ENCODE measurements at regions not wholly inside any gene's neighbourhood (a gene's known extent, or its start where the extent isn't known, plus 50 kb on each side); places are given as distances from the start of the nearest gene placed in this dataset.

DNA sequence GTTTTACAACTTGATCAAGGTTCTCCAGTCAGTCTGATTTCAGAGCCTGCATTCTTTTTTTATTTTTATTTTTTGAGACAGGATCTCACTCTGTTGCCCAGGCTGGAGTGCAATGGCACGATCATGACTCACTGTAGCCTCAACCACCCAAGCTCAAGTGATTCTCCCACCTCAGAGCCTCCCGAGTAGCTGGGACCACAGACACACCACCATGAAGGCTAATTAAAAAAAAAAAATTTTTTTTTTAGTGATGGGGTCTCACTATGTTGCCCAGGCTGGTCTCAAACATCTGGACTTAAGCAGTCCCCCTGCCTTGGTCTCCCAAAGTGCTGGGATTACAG is 117.2 kb upstream of the NAV2 start:
- no peak for DNase-seq

DNA sequence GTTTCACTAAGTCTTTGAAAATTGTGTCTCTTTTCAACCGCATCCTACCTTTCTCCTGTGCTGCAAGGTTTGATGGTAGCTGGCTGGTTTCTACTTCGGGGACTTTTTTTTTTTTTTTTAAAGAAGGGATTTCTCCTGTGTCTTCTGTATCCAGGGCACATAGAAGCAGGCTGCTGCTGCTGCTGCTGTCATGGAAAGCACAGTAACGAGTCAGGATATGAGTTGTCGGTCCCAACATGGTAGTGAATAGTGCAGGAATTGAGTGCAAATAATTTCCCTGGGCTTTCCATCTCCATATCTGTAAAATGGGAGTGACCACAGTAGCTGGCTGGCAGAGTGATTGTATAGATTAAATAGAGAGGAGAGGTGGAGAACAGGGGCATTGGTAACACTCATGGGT is 118.3 kb upstream of the NAV2 start:
- no peak for DNase-seq

- DNase-seq: no peak
Observed at GRCh38 chr11:19592842-19593241, 119.8 kb upstream of the NAV2 start.

DNA sequence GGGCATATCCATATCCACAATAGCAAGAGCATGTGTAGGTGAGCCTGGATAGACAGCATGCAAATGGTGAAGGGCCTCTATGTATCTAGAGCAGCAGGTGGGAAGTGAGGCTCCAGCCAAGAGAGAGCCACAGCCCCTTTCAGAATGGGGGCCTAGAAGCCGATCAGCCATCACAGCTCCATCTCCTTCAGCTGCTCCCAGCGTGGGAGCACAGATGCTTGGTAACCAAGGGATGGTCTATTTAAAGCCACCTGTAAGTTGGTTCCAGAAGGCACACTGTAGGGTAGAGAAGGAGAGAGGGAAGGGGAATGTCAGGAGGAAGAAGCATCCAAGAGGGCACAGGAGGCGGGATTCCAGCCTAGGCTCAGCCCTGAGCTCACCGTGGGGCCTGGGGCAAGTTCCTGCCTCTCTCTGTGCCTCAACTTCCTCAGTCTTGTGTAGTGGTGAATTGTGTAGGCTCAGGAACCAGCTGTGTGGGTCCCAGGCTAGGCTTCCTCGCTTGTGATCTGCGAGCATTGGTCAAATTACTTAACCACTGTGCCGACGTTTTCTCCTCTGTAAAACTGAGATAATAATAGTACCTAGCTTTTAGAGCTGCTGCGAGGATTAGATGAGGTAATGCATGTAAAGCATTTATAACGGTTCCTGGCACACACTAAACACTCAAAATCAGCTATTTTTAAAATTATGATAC is 122.9 kb upstream of the NAV2 start:
- DNase-seq: no peak

- DNase-seq: no peak
Observed at GRCh38 chr11:19587979-19588378, 124.7 kb upstream of the NAV2 start.

DNA sequence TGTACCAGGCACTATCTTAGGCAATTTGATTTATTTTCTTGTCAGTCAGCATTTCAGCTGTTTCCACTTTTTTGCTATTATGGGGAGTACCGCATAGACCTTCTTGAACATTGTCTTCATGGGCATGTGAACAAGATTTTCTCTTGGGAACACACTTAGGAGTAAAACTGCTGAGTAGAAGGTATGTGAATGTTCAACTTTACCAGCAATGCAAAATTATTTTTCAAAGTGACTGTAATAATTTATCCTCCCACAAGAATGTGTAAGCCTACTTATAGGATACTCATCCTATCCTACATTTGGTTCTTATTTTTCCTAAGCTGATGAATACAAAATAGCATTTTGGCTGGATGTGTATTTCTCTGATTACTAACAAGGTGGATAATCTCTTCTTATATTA is 132.0 kb upstream of the NAV2 start:
- DNase-seq: no peak

DNA sequence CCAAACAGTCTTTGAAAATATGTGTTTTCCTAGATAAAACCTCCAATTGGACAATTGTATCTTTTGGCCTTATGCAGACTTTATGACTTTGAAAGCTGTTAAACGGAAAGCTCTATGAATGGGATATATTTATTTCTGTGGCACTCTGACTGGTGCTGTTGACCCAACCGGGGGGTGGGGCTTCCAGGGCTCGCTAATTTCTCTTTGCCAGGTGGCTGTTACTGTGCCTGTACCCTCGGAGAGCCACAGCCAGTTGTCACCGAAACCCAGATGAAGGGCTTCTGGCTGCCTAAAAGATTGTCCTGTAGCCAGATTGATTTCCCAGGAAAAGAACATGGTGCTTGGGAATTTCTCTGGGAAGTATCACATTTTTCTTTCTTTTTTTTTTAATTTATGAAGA is 132.7 kb upstream of the NAV2 start:
- no peak for DNase-seq

GRCh38 chr11:19578871-19579270 is 133.8 kb upstream of the NAV2 start:
- DNase-seq: no peak

GRCh38 chr11:19577976-19578619 is 134.5 kb upstream of the NAV2 start:
- DNase-seq: no peak

- DNase-seq: no peak
Observed at GRCh38 chr11:19577391-19577975, 135.2 kb upstream of the NAV2 start.

DNA sequence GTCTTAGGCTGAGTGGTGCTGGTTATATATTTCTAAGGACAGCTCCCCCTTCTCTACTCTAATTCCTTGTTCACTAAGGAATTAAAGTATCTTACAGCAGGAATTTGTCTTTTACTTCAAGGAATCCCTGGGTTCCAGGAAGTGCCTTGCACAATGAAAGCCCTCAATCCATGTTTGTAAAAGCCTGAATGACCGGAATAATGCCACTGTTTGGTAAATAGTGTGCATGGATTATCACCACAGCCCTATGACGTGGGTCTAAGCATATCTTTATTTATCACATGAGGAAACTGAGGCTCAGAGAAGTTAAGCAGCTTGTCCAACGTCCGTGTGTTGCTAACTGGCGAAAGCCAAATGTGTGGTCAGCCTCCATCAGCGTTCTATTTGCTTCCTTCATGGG is 135.7 kb upstream of the NAV2 start:
- DNase-seq: no peak

DNA sequence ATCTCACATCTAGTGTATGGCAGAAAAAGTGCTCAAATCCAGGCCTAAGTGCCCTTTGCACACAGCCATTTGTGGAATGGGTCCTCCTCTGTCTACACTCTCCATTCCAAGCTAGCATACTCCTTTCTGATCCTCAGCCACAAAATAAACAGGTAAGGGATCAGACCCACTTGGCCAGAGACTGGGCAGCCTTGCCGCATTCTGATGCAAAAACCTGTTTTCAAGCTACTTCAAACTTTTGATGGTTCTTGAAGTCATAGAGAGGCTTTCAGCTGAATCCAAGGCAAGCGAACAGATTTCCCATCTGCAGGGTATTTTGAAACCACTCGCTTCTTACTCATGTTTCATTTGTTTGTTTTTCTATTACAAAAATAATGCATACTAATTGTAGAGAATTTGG is 136.6 kb upstream of the NAV2 start:
- DNase-seq: no peak

GRCh38 chr11:19574916-19575315 is 137.7 kb upstream of the NAV2 start:
- DNase-seq: no peak

DNA sequence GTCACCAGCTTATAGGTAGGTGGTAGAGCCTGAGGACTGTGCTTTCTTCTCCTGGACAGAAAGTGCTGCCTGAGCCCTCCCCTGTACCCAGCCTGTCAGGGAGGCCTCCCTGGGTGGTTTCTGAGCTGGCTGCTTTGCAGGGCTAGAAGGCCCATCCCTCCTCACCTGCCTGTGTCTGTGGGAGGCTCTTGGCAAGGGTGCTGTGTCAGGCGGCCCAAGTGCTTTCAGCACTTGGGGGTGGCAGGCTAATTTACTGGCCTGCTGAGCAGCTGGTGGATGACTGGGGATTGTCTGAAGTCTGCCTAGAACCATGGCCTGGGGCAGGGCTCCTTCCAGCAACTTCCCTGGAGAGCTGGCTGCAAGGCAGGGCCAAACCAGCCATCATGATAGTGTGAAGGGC is 139.0 kb upstream of the NAV2 start:
- DNase-seq: no peak

DNA sequence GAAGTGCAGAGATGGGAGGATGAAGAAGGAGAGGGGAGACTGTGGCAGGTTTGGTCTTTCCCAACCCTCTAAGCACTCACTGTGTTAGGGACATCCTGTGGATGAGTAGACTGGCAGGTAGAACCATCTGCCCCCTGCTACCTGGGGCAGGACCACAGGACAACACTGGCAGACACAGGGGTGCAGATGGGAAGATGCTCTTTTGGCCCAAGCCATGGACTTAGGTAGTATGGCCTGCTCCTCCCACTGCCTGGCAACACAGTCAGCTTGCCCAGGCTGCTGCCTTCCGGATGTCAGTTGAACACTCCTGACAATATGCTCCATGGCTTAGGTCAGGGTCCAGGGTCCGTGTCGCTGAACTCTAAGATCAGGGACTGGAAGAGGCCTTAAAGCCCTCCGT is 140.7 kb upstream of the NAV2 start:
- DNase-seq: no peak

DNA sequence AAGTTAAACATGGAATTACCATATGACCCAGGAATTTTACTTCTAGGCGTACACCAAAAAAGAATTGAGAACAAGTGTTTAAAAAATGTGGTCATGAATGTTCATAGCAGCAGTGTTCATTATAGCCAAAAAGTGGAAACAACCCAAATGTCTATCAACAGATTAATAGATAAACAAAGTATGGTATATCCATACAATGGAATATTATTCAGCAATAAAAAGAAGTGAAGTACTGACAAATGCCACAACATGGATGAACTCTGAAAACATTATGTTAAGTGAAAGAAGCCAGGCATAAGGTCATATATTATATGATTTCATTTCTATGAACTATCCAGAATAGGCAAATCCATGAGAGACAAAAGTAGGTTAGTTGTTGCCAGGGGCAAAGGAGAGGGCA is 141.7 kb upstream of the NAV2 start:
- no peak for DNase-seq

- DNase-seq: no peak
Observed at GRCh38 chr11:19567996-19568395, 144.6 kb upstream of the NAV2 start.

GRCh38 chr11:19566583-19567379 is 145.9 kb upstream of the NAV2 start:
- DNase-seq: no peak

DNA sequence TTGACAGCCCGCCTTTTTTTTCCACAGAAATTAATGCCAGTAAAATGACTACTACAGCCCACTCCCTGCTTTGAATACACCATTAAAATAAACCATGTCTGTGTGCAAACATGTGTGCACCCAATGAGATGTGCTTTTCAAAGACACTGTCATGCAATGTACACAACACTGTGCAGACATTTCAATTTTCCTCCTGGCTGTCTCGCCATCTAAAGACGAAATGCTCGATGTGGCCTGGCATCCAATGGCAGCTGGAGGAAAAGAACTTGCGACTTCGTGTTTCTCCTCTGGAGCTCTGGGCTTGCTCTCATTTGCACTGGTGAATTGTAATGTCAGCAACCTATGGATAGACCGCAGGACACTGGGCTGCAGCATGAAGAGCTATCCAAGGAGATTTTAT is 147.0 kb upstream of the NAV2 start:
- DNase-seq: no peak

GRCh38 chr11:19562156-19562555 is 150.5 kb upstream of the NAV2 start:
- no peak for DNase-seq

DNA sequence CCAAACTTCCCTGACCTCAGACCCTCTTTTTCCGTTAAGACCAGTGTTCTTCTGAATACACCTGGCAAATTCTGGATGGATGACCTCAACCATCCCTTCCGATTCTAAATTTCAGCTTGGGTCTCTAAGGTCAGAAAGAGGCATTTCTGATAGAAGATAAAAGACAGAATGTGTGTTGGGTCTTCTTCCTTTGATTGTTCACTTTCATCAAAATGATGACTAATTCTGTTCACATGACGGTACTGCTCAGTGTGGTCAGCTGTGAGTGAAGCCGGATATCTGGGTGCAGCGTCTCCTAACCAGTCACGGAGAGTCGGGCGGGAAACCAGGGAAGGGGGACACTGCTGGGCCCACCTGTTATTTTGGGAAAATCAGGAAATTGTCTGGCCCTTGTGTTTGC is 151.6 kb upstream of the NAV2 start:
- no peak for DNase-seq

DNA sequence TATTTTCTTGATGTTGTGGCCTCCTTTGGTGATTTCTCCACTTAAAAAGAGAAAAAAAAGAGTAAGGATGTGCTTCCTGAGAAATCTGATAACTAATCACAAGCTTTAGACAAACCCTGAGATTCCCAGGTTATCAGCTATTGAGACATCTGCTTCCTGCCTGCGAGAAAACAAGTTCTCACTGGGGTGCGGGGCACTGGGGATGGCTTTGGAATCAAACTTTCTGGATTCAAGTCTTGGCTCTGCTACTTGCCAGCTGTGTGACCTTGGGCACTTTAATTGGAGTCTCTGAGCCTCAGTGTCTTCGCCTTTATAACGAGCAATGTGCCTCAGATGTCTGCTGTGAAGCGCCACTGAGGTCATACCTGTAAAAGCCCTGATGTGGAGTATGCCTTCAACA is 152.5 kb upstream of the NAV2 start:
- DNase-seq: no peak

DNA sequence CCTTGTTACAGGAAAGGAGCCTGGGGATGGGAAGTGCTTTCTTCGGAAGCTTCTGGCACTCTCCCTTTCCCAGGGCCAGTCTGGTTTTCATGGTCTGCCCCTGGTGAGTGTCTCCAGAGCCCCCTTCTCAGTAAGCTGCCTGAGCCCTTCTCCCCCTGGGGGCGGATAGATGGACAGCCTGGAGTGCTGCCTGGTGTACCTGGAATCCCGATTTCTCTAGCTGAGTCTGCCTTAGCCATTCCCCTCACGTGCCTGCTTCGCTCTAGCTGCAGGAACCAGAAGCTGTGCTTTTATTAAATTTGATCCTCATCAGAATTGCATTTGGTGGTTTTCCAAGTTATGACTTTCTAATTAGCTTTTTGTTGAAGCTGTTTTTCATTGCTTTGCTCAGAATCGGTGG is 152.9 kb upstream of the NAV2 start:
- no peak for DNase-seq

Measured in right kidney (tissue), 1 donor.